Neural cell (in vitro differentiated cells): ENCODE measurements at regions not wholly inside any gene's neighbourhood (a gene's known extent, or its start where the extent isn't known, plus 50 kb on each side); places are given as distances from the start of the nearest gene placed in this dataset.

ENCODE experiments used
- H2AFZ ChIP-seq: fragments of 200-600, 300-800 bp; sonication (generic), shearing (Covaris generic); 2 replicates; pipeline ENCODE4 v1.6.0; 2014; ENCODE audit warnings: low read depth, mild to moderate bottlenecking, antibody characterized with exemption, low read length, moderate library complexity
- H3F3A ChIP-seq: fragments of 200-600 bp; shearing (Covaris generic); 2 replicates; pipeline ENCODE4 v1.6.1; 2016; ENCODE audit warnings: mild to moderate bottlenecking, moderate library complexity, mixed read lengths, antibody characterized with exemption, low read length; ENCODE audit not compliant: insufficient read depth, poor library complexity, severe bottlenecking
- H3K27ac ChIP-seq: fragments of 200-600, 300-800 bp; sonication (generic), shearing (Covaris generic); 2 replicates; pipeline ENCODE4 v1.5.1; 2014; ENCODE audit warnings: mild to moderate bottlenecking, low read length, moderate library complexity
- H3K27me3 ChIP-seq: fragments of 300-800, 200-600 bp; sonication (generic), shearing (Covaris generic); 2 replicates; pipeline ENCODE4 v1.6.0; 2014; ENCODE audit warnings: mild to moderate bottlenecking, low read depth, low read length, moderate library complexity; ENCODE audit not compliant: insufficient read depth
- H3K36me3 ChIP-seq: fragments of 300-800, 200-600 bp; sonication (generic), shearing (Covaris generic); 2 replicates; pipeline ENCODE4 v1.5.1; 2014; ENCODE audit warnings: mild to moderate bottlenecking, antibody characterized with exemption, low read length, moderate library complexity; ENCODE audit not compliant: insufficient read depth
- H3K4me2 ChIP-seq: fragments of 300-800, 200-600 bp; sonication (generic), shearing (Covaris generic); 2 replicates; pipeline ENCODE4 v1.6.0; 2014; ENCODE audit warnings: mild to moderate bottlenecking, low read length
- H3K4me3 ChIP-seq: fragments of 300-800, 200-600 bp; sonication (generic), shearing (Covaris generic); 2 replicates; pipeline ENCODE4 v1.5.1; 2014; ENCODE audit warnings: mild to moderate bottlenecking, low read length, moderate library complexity
- H3K79me2 ChIP-seq: fragments of 200-600 bp; shearing (Covaris generic); replicated peaks from 2 replicates; pipeline ENCODE4 v1.6.0; 2014; ENCODE audit warnings: mild to moderate bottlenecking, low read length, moderate library complexity; ENCODE audit not compliant: insufficient read depth
- H3K9ac ChIP-seq: fragments of 300-800, 200-600 bp; sonication (generic), shearing (Covaris generic); 2 replicates; pipeline ENCODE4 v1.6.1; 2016; ENCODE audit warnings: mild to moderate bottlenecking, low read length, mixed read lengths
- H3K9me2 ChIP-seq: fragments of 200-600 bp; shearing (Covaris generic); 2 replicates; pipeline ENCODE4 v1.6.1; 2016; ENCODE audit warnings: mild to moderate bottlenecking, low read length, mixed read lengths; ENCODE audit not compliant: insufficient read depth
- H3K9me3 ChIP-seq: fragments of 200-600, 300-800 bp; sonication (generic), shearing (Covaris generic); 2 replicates; pipeline ENCODE4 v1.6.1; 2016; ENCODE audit warnings: mild to moderate bottlenecking, mixed run types, low read length, moderate library complexity, mixed read lengths
- H4K20me1 ChIP-seq: fragments of 200-600 bp; shearing (Covaris generic); 2 replicates; pipeline ENCODE4 v1.6.1; 2016; ENCODE audit warnings: mild to moderate bottlenecking, mixed run types; ENCODE audit not compliant: insufficient read depth
- EP300 ChIP-seq: fragments of 450-650 bp; conservative IDR thresholded peaks from 2 replicates; pipeline ENCODE4 v1.6.1; 2014; ENCODE audit warnings: antibody characterized with exemption, mild to moderate bottlenecking, moderate library complexity; ENCODE audit not compliant: poor library complexity, severe bottlenecking
- EZH2 ChIP-seq: fragments of 200-600, 300-800 bp; shearing (Covaris generic), sonication (generic); IDR thresholded peaks from 2 replicates; pipeline ENCODE4 v1.6.1; 2014; ENCODE audit warnings: antibody characterized with exemption, low read length, borderline replicate concordance, mild to moderate bottlenecking; ENCODE audit not compliant: insufficient read depth, poor library complexity, severe bottlenecking
- MXI1 ChIP-seq: fragments of 450-650 bp; conservative IDR thresholded peaks from 2 replicates; pipeline ENCODE4 v1.6.1; 2014; ENCODE audit warnings: antibody characterized with exemption, mild to moderate bottlenecking; ENCODE audit not compliant: poor library complexity, severe bottlenecking
- POLR2AphosphoS5 ChIP-seq: IDR thresholded peaks from 2 replicates; pipeline ENCODE4 v1.6.1; 2012
- RAD21 ChIP-seq: fragments of 450-650 bp; conservative IDR thresholded peaks from 2 replicates; pipeline ENCODE4 v1.6.1; 2014; ENCODE audit warnings: antibody characterized with exemption, mild to moderate bottlenecking, moderate library complexity
- SMC3 ChIP-seq: fragments of 450-650 bp; conservative IDR thresholded peaks from 2 replicates; pipeline ENCODE4 v1.6.1; 2014; ENCODE audit warnings: antibody characterized with exemption, mild to moderate bottlenecking, moderate library complexity; ENCODE audit not compliant: poor library complexity
- TAF1 ChIP-seq: IDR thresholded peaks from 2 replicates; pipeline ENCODE4 v1.6.1; 2012; ENCODE audit warnings: low read depth
- TF ChIP-seq, protein P1 (sequence below): fragments of 450-650 bp; IDR thresholded peaks from 2 replicates; pipeline ENCODE4 v1.5.1; 2014; ENCODE audit warnings: antibody characterized with exemption, mild to moderate bottlenecking, moderate library complexity; ENCODE audit not compliant: poor library complexity, severe bottlenecking
- TF ChIP-seq, protein P2 (sequence below): IDR thresholded peaks from 2 replicates; pipeline ENCODE4 v1.6.1; 2012; ENCODE audit warnings: borderline replicate concordance

DNA sequence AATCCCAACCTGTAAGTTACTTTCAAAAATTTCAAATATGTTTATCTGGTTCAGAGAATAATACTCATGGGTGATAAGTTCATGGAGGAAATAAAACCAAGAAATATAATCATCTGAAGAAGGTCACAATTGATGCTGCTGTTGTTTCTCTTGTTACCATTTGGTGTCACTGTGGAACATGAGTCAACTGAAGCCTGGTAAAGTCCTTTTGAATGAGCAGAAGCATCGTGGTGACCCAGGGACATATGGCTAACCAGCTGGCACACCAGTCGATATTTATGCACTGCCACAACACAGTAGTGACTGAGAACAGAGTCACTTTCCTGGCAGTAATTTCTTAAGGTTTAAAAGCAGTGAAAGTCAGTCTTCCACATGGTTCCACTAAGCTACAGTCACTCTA lies 612.9 kb upstream of the TLE4 start:
- H3K79me2 ChIP-seq = no peaks in the 10 kb centered on the region
- H3K9ac ChIP-seq = no peak overlapping the region
- no peaks in the 10 kb centered on the region for H3F3A ChIP-seq
- H3K27me3 ChIP-seq = no peaks in the 10 kb centered on the region
- no peak overlapping the region for H3K27ac ChIP-seq
- H3K36me3 ChIP-seq = no peaks in the 10 kb centered on the region
- H3K4me2 ChIP-seq = no peak overlapping the region
- no peak overlapping the region for H3K4me3 ChIP-seq
- no peaks in the 10 kb centered on the region for H3K9me2 ChIP-seq
- no peaks in the 10 kb centered on the region for H3K9me3 ChIP-seq
- no peaks in the 10 kb centered on the region for H4K20me1 ChIP-seq
- peak; percentile 21 for TF ChIP-seq RAD21
- TF ChIP-seq, protein P1, sequence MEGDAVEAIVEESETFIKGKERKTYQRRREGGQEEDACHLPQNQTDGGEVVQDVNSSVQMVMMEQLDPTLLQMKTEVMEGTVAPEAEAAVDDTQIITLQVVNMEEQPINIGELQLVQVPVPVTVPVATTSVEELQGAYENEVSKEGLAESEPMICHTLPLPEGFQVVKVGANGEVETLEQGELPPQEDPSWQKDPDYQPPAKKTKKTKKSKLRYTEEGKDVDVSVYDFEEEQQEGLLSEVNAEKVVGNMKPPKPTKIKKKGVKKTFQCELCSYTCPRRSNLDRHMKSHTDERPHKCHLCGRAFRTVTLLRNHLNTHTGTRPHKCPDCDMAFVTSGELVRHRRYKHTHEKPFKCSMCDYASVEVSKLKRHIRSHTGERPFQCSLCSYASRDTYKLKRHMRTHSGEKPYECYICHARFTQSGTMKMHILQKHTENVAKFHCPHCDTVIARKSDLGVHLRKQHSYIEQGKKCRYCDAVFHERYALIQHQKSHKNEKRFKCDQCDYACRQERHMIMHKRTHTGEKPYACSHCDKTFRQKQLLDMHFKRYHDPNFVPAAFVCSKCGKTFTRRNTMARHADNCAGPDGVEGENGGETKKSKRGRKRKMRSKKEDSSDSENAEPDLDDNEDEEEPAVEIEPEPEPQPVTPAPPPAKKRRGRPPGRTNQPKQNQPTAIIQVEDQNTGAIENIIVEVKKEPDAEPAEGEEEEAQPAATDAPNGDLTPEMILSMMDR = no peak
- no peak overlapping the region for H2AFZ ChIP-seq

DNA sequence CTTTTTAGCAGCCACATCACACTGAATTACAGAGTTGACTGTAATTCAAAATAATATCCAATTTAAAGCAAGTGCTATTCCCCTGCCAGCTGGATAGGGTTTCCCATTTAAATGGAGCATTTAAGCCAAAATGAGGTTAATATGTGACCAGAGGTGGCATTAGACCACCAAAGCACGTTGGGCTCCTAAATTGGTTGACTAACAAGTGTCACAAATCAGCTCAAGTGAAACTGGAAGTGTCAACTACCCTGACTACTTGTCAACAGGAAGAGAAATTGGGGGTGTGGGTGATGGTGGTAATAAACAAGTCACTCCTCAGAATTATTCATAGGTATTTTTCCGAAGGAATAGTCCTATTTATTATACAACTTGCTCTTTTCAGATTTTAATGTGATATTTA lies 609.6 kb upstream of the TLE4 start:
- Histone ChIP-seq H3K4me3 (no peak overlapping the region), H3K36me3 (no peaks in the 10 kb centered on the region), H3K9me3 (no peaks in the 10 kb centered on the region), H3K9me2 (no peaks in the 10 kb centered on the region), H3K9ac (no peak overlapping the region), H3F3A (no peaks in the 10 kb centered on the region), H3K27ac (no peak overlapping the region), H3K79me2 (no peaks in the 10 kb centered on the region), H2AFZ (no peak overlapping the region), H3K4me2 (no peak overlapping the region), H3K27me3 (no peaks in the 10 kb centered on the region), H4K20me1 (no peaks in the 10 kb centered on the region)
- TF ChIP-seq POLR2AphosphoS5 = no peak
- no peak for TF ChIP-seq RAD21
- no peak for TF ChIP-seq MXI1
- TF ChIP-seq, protein P1 = no peak
- TF ChIP-seq EP300 = no peak
- TF ChIP-seq TAF1 = no peak
- TF ChIP-seq EZH2 = no peak
- TF ChIP-seq SMC3 = no peak
- TF ChIP-seq, protein P2, sequence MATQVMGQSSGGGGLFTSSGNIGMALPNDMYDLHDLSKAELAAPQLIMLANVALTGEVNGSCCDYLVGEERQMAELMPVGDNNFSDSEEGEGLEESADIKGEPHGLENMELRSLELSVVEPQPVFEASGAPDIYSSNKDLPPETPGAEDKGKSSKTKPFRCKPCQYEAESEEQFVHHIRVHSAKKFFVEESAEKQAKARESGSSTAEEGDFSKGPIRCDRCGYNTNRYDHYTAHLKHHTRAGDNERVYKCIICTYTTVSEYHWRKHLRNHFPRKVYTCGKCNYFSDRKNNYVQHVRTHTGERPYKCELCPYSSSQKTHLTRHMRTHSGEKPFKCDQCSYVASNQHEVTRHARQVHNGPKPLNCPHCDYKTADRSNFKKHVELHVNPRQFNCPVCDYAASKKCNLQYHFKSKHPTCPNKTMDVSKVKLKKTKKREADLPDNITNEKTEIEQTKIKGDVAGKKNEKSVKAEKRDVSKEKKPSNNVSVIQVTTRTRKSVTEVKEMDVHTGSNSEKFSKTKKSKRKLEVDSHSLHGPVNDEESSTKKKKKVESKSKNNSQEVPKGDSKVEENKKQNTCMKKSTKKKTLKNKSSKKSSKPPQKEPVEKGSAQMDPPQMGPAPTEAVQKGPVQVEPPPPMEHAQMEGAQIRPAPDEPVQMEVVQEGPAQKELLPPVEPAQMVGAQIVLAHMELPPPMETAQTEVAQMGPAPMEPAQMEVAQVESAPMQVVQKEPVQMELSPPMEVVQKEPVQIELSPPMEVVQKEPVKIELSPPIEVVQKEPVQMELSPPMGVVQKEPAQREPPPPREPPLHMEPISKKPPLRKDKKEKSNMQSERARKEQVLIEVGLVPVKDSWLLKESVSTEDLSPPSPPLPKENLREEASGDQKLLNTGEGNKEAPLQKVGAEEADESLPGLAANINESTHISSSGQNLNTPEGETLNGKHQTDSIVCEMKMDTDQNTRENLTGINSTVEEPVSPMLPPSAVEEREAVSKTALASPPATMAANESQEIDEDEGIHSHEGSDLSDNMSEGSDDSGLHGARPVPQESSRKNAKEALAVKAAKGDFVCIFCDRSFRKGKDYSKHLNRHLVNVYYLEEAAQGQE = no peak
